ENCODE measurements at regions not wholly inside any gene's neighbourhood (a gene's known extent, or its start where the extent isn't known, plus 50 kb on each side); places are given as distances from the start of the nearest gene placed in this dataset.

- TF ChIP-seq REST (IDR thresholded peaks at IDR 0.05; ENCODE audit: low read depth, low read length) (no peak), ZBTB33 (IDR thresholded peaks at IDR 0.05; ENCODE audit: borderline replicate concordance, low read depth) (no peak), USF2 (IDR thresholded peaks at IDR 0.05; ENCODE audit: borderline replicate concordance, low read depth, low read length) (no peak), EP300 (IDR thresholded peaks at IDR 0.05; ENCODE audit: borderline replicate concordance in 1 of 2, low read depth in 1 of 2, low read length in 1 of 2) (no peak)
These were observed 478.8 kb downstream of the CD83 start (continued) for GRCh38 chr6:14596410-14596809.

- H3K27ac ChIP-seq (ENCODE audit: low read depth in 2 of 2, low read length in 1 of 2) = no peak overlapping the region
- H2AFZ ChIP-seq (ENCODE audit: low read depth) = no peak overlapping the region
- no peak overlapping the region for H3K9ac ChIP-seq
- no peaks in the 10 kb centered on the region for H4K20me1 ChIP-seq (ENCODE audit: insufficient read depth)
- no peak for DNase-seq
- no peaks in the 10 kb centered on the region for H3K27me3 ChIP-seq (ENCODE audit: insufficient read depth)
- no peaks in the 10 kb centered on the region for H3K36me3 ChIP-seq (replicated peaks in 1 of 2; ENCODE audit: control insufficient read depth in 1 of 2, insufficient read depth in 2 of 2, low read length in 1 of 2)
- H3K9me2 ChIP-seq = no peaks in the 10 kb centered on the region
- H3K4me1 ChIP-seq (ENCODE audit: control insufficient read depth in 1 of 2, insufficient read depth in 2 of 2, low read depth in 1 of 2, low read length in 1 of 2) = no peaks in the 10 kb centered on the region; a peak in 1 of 4 replicates
- H3K4me3 ChIP-seq (ENCODE audit: low read depth in 2 of 2, low read length in 1 of 2) = no peak overlapping the region
- no peaks in the 10 kb centered on the region for H3F3A ChIP-seq (replicated peaks; ENCODE audit: insufficient read depth)
- TF ChIP-seq RXRA (IDR thresholded peaks at IDR 0.05; ENCODE audit: borderline replicate concordance, low read depth) = no peak
- TF ChIP-seq TAF1 (IDR thresholded peaks at IDR 0.05; ENCODE audit: borderline replicate concordance, low read depth, low read length) = no peak
- TF ChIP-seq IRF3 (IDR thresholded peaks at IDR 0.05; ENCODE audit: low read depth, low read length) = no peak
- TF ChIP-seq JUND (IDR thresholded peaks at IDR 0.05) = no peak
- TF ChIP-seq CTCF (IDR thresholded peaks at IDR 0.05) = no peak
- TF ChIP-seq RCOR1 (IDR thresholded peaks at IDR 0.05; ENCODE audit: low read length) = no peak
- TF ChIP-seq ZBTB33 (IDR thresholded peaks at IDR 0.05; ENCODE audit: borderline replicate concordance, low read depth) = no peak
- no peaks in the 10 kb centered on the region for H3K79me2 ChIP-seq (ENCODE audit: insufficient read depth)
- H3K4me2 ChIP-seq = no peak overlapping the region
- POLR2A ChIA-PET = no interaction called here
- no peaks in the 10 kb centered on the region for H3K9me3 ChIP-seq
- 44% methylated on average over 4 of the region's 4 CpGs for WGBS (ENCODE audit: low lambda C conversion rate)
- CTCF ChIA-PET = no interaction called here
These were observed 479.5 kb downstream of the CD83 start for GRCh38 chr6:14597090-14597489.

Data from SK-N-SH (cell line).